ENCODE measurements at regions not wholly inside any gene's neighbourhood (a gene's known extent, or its start where the extent isn't known, plus 50 kb on each side); places are given as distances from the start of the nearest gene placed in this dataset.

- TF ChIP-seq AR (CRISPR knock-in tag; IDR thresholded peaks at IDR 0.05) (no peak), CTCF (IDR thresholded peaks at IDR 0.05) (no peak), FOXJ3 (CRISPR knock-in tag; IDR thresholded peaks at IDR 0.05; ENCODE audit: borderline replicate concordance) (no peak), MLX (CRISPR knock-in tag; IDR thresholded peaks at IDR 0.05) (no peak), HMGXB4 (CRISPR knock-in tag; IDR thresholded peaks at IDR 0.05) (no peak), ELF4 (CRISPR knock-in tag; IDR thresholded peaks at IDR 0.05; ENCODE audit: low read depth) (no peak), NFE2L1 (CRISPR knock-in tag; IDR thresholded peaks at IDR 0.05) (no peak), SP1 (CRISPR knock-in tag; conservative IDR thresholded peaks at IDR 0.05) (no peak), TCF7 (CRISPR knock-in tag; IDR thresholded peaks at IDR 0.05; ENCODE audit: low read depth) (no peak), RELA (CRISPR knock-in tag; IDR thresholded peaks at IDR 0.05; ENCODE audit: borderline replicate concordance) (no peak), ATF2 (CRISPR knock-in tag; IDR thresholded peaks at IDR 0.05; ENCODE audit: borderline replicate concordance, low read depth) (no peak), ZNF138 (CRISPR knock-in tag; conservative IDR thresholded peaks at IDR 0.05) (no peak)
These were observed 1092.6 kb upstream of the SLC39A10 start for GRCh38 chr2:194564422-194564821.

All from WTC11 (cell line).